ENCODE measurements at regions not wholly inside any gene's neighbourhood (a gene's known extent, or its start where the extent isn't known, plus 50 kb on each side); places are given as distances from the start of the nearest gene placed in this dataset.

- H3K27ac ChIP-seq, result no peak overlapping the region
- no peak for DNase-seq (ENCODE audit: low spot score)
- ATAC-seq (ENCODE audit: insufficient number of reproducible peaks, low FRiP score, low read depth), result no peak
Measured at GRCh38 chr13:97570442-97570841, 136.5 kb downstream of the RAP2A start.

GRCh38 chr13:97573011-97573410, 139.0 kb downstream of the RAP2A start:
- ATAC-seq (ENCODE audit: insufficient number of reproducible peaks, low FRiP score, low read depth) (no peak), DNase-seq (ENCODE audit: low spot score) (no peak)
- Histone ChIP-seq H3K4me3 (no peak overlapping the region), H3K9me3 (no peaks in the 10 kb centered on the region), H3K36me3 (no peaks in the 10 kb centered on the region), H3K27ac (no peak overlapping the region), H3K4me1 (ENCODE audit: control insufficient read depth in 1 of 2, low read depth in 2 of 2) (peaks cover 0 to 11% of the 10 kb centered on the region in 2 donors), H3K27me3 (replicated peaks; ENCODE audit: insufficient read depth) (no peaks in the 10 kb centered on the region)
- TF ChIP-seq CTCF (IDR thresholded peaks at IDR 0.05), result no peak

More at GRCh38 chr13:97570442-97570841, 136.5 kb downstream of the RAP2A start:
- no peak for TF ChIP-seq CTCF (IDR thresholded peaks at IDR 0.05)
- Histone ChIP-seq H3K4me1 (ENCODE audit: control insufficient read depth in 1 of 2, low read depth in 2 of 2) (peaks cover 0 to 11% of the 10 kb centered on the region in 2 donors), H3K9me3 (no peaks in the 10 kb centered on the region), H3K4me3 (no peak overlapping the region), H3K36me3 (no peaks in the 10 kb centered on the region), H3K27me3 (replicated peaks; ENCODE audit: insufficient read depth) (no peaks in the 10 kb centered on the region)

GRCh38 chr13:97574926-97575325, 141.0 kb downstream of the RAP2A start:
- Histone ChIP-seq H3K27ac (no peak overlapping the region), H3K4me1 (ENCODE audit: control insufficient read depth in 1 of 2, low read depth in 2 of 2) (peaks cover 0 to 6% of the 10 kb centered on the region in 2 donors)
- no peak for ATAC-seq (ENCODE audit: insufficient number of reproducible peaks, low FRiP score, low read depth)

GRCh38 chr13:97577026-97577425, 143.1 kb downstream of the RAP2A start:
- no peaks in the 10 kb centered on the region for H3K27me3 ChIP-seq (replicated peaks; ENCODE audit: insufficient read depth)
- no peaks in the 10 kb centered on the region for H3K36me3 ChIP-seq
- ATAC-seq (ENCODE audit: insufficient number of reproducible peaks, low FRiP score, low read depth) (no peak), DNase-seq (ENCODE audit: low spot score) (no peak)
- no peaks in the 10 kb centered on the region for H3K9me3 ChIP-seq
- H3K27ac ChIP-seq, result no peak overlapping the region
- H3K4me3 ChIP-seq, result no peak overlapping the region
- no peak for TF ChIP-seq CTCF (IDR thresholded peaks at IDR 0.05)
- H3K4me1 ChIP-seq (ENCODE audit: control insufficient read depth in 1 of 2, low read depth in 2 of 2), result no peaks in the 10 kb centered on the region

More at GRCh38 chr13:97574926-97575325, 141.0 kb downstream of the RAP2A start:
- Histone ChIP-seq H3K4me3 (no peak overlapping the region), H3K27me3 (replicated peaks; ENCODE audit: insufficient read depth) (no peaks in the 10 kb centered on the region), H3K9me3 (no peaks in the 10 kb centered on the region), H3K36me3 (no peaks in the 10 kb centered on the region)
- DNase-seq (ENCODE audit: low spot score), result no peak
- TF ChIP-seq CTCF (IDR thresholded peaks at IDR 0.05), result no peak

GRCh38 chr13:97582170-97582569, 148.2 kb downstream of the RAP2A start:
- Histone ChIP-seq H3K4me3 (no peak overlapping the region), H3K27ac (no peak overlapping the region), H3K9me3 (no peaks in the 10 kb centered on the region), H3K36me3 (no peaks in the 10 kb centered on the region), H3K4me1 (ENCODE audit: control insufficient read depth in 1 of 2, low read depth in 2 of 2) (no peaks in the 10 kb centered on the region), H3K27me3 (replicated peaks; ENCODE audit: insufficient read depth) (no peaks in the 10 kb centered on the region)
- TF ChIP-seq CTCF (IDR thresholded peaks at IDR 0.05), result no peak
- DNase-seq (ENCODE audit: low spot score) (no peak), ATAC-seq (ENCODE audit: insufficient number of reproducible peaks, low FRiP score, low read depth) (no peak)

Measured in thoracic aorta (tissue), 2 donors.